Stimulated activated CD8-positive, alpha-beta memory T cell treated with anti-CD3 and anti-CD28 coated beads, Interleukin-12 subunit alpha, Interleukin-12 subunit beta, amount 100 ng/mL, for 1 hour (primary cell): ENCODE measurements at regions not wholly inside any gene's neighbourhood (a gene's known extent, or its start where the extent isn't known, plus 50 kb on each side); places are given as distances from the start of the nearest gene placed in this dataset.

ENCODE experiments used
- DNase-seq: peaks from one replicate; pipeline ENCODE4 v3.0.0-alpha.2; 2020; ENCODE audit warnings: low read depth

GRCh38 chr1:181390410-181391077, 92.8 kb upstream of the CACNA1E start:
- DNase-seq = no peak

- DNase-seq = no peak
Measured at GRCh38 chr1:181391301-181391900, 91.9 kb upstream of the CACNA1E start.

- DNase-seq = no peak
Measured at GRCh38 chr1:181392133-181392532, 91.2 kb upstream of the CACNA1E start.

GRCh38 chr1:181392613-181393220, 90.6 kb upstream of the CACNA1E start:
- no peak for DNase-seq

- DNase-seq = no peak
Measured at GRCh38 chr1:181394766-181395165, 88.6 kb upstream of the CACNA1E start.

GRCh38 chr1:181396171-181396670, 87.1 kb upstream of the CACNA1E start:
- peak; percentile 8 for DNase-seq

GRCh38 chr1:181396811-181397210, 86.5 kb upstream of the CACNA1E start:
- DNase-seq = no peak

- no peak for DNase-seq
Measured at GRCh38 chr1:181397845-181398244, 85.5 kb upstream of the CACNA1E start.

- no peak for DNase-seq
Measured at GRCh38 chr1:181398544-181398943, 84.8 kb upstream of the CACNA1E start.

GRCh38 chr1:181405584-181405983, 77.7 kb upstream of the CACNA1E start:
- no peak for DNase-seq

GRCh38 chr1:181406989-181407388, 76.3 kb upstream of the CACNA1E start:
- no peak for DNase-seq

GRCh38 chr1:181409981-181410380, 73.3 kb upstream of the CACNA1E start:
- no peak for DNase-seq

- DNase-seq = no peak
Measured at GRCh38 chr1:181412746-181413145, 70.6 kb upstream of the CACNA1E start.

- no peak for DNase-seq
Measured at GRCh38 chr1:181413195-181413815, 70.0 kb upstream of the CACNA1E start.

- DNase-seq = no peak
Measured at GRCh38 chr1:181413836-181414235, 69.5 kb upstream of the CACNA1E start.

GRCh38 chr1:181416268-181416860, 67.0 kb upstream of the CACNA1E start:
- DNase-seq = no peak

- DNase-seq = no peak
Measured at GRCh38 chr1:181417915-181418314, 65.4 kb upstream of the CACNA1E start.

- peak; percentile 8 for DNase-seq
Measured at GRCh38 chr1:181423301-181423918, 59.9 kb upstream of the CACNA1E start.

GRCh38 chr1:181424786-181425403, 58.4 kb upstream of the CACNA1E start:
- DNase-seq = peak; percentile 70

- no peak for DNase-seq
Measured at GRCh38 chr1:181425566-181425965, 57.8 kb upstream of the CACNA1E start.

- DNase-seq = no peak
Measured at GRCh38 chr1:181429462-181429861, 53.9 kb upstream of the CACNA1E start.
